HG03342 (cell line): ENCODE measurements at regions not wholly inside any gene's neighbourhood (a gene's known extent, or its start where the extent isn't known, plus 50 kb on each side); places are given as distances from the start of the nearest gene placed in this dataset.
"Not testable (repeated sequence)": the region's sequence is repeated elsewhere in the genome, so short reads cannot be mapped to it uniquely, and the experiment has no call there.

ENCODE experiments used
- ATAC-seq: cut with Tn5 transposase; IDR thresholded peaks from one replicate; pipeline ENCODE4 v1.9.1; 2021; ENCODE audit warnings: mild to moderate bottlenecking, moderate library complexity; ENCODE audit not compliant: unreplicated experiment

DNA sequence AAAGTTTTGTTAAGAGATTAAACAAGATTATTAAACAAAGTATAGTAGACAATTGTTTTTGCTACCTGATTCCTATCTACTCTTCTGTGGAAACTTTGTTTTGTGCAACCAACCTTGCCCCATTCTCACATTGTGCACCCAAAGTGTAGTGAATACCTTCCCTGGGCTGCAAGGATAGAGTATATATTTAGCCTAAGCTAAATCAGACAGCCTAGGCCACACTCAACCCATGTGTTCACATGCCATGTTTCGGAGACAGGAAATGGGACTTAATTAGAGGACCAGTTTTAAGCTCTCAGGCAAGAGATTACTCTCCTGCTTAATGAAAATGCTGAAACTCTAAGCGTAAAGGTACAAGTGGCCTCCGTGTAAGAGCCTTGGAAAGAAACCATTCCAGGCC is 734.9 kb upstream of the USP15 start:
- ATAC-seq = no peak

DNA sequence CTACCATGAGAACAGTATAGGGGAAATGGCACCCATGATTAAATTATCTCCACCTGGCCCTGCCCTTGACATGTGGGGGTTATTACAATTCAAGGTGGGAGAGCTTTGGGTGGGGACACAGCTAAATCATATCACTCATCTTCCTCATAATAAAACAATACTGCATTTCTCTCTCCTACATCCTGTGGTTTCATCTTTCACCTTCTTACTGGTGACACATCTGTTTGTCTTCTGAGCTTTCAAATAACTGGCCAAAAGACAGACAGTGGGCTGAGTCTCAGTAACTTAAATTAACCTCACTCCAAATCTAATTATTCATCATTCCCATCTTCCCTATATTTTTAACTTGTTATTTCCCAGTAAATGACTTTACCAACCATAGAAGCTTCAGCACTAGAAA is 729.7 kb upstream of the USP15 start:
- ATAC-seq = no peak

DNA sequence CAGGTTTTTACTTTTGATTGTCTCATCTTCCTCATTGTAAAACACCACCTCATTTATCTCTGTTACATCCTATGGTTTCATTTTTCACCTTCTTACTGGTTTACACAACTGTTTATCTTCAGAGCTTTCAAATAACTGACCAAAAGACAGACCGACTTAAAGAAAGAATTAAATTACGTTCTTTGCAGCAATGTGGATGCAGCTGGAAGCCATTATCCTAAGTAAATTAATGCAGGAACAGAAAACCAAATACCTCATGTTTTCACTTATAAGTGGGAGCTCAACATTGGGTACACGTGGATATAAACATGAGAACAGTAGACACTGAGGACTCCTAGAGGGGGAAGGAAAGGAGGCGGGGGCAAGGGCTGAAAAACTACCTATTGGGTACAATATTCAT is 729.0 kb upstream of the USP15 start:
- no peak for ATAC-seq

DNA sequence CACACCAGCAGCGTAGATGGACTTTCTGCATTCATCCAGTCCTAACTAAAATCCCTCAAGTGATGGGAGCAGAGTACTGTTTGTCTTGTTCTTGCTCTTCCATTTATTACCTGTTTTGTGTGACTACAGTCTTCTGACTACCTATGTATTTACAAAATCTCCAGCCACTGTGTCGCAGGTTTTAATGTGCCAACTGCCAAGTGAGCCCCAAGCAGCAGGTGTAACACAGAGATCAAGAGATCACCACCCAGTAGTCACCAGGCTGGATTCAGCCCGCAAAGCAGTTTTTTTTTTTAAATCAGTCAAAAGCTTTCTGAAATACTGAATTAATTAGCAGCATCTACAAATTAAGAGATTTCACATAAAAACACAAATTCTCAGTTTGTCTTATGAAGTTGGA is 724.1 kb upstream of the USP15 start:
- ATAC-seq = no peak

DNA sequence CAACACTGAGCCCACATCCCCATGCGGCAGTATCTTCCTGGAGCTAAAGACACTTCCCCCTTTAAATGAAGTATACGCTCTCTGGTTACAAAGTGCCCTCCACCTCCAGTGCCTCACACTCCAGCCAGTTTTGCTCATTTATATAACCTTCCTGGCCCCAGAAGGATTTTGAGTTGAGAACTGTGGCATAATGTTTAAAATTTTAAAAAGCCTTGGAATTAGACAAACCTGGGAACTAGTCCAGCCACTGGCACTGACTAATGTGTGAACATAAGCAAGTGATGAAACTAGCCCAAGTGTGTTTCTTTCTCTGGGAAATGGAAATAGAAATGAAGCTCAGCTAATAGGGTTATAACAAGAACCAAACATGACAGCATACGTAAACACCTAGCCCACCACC is 723.7 kb upstream of the USP15 start:
- ATAC-seq = no peak

DNA sequence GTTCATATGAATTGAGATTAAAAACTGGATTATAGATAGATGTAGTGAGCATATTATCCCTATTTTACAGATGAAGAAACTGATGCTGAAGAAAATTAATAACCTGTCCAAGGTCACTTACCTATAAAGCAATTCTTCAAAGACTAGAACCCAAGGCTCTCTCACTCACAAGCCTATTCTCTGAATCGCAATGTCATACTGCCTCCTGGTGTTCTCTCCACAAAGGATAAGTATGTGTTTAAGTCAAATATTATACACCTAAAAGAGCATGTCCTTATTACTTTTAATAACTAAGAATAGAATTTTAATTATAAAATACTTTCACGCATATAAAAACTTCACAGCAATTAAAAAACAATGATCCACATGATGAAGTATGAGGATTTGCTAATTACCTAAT is 721.3 kb upstream of the USP15 start:
- ATAC-seq = no peak

DNA sequence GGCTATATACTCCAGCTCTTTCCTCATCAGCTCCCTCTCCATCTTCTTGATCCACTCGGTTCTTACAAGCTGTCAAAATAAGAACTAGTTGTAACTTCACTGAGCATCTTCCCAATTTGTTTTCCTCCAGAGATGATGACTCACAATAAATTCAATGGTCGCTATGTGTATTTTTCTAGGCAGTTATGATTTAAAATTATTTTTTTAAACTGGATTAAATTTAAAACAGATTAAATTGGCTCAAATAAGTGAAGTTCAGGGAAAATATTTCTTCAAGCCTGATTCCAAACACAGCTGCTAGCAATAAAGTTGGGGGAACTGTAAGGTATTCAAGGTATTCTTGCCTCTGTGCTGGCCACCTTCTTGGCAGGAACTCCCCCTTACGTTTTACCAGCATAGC is 717.7 kb upstream of the USP15 start:
- no peak for ATAC-seq

DNA sequence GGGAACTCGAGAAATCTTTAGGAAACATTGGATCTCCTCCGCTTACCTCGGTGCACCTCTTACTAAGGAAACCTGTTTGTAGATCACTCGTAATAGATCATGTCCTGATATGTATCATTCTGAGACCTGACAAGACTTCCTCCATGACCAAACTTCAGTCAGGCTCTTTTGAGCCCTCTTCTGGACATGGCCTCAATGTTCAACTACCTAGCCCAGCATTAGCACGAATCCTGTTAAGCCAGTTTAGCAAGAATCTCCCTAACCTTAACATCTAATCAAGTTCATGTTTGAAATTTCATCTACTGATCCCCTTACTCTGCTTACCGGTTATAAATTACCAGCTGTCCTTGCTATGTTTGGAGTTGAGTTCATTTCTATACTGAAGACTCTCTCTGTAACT is 713.9 kb upstream of the USP15 start:
- no peak for ATAC-seq

DNA sequence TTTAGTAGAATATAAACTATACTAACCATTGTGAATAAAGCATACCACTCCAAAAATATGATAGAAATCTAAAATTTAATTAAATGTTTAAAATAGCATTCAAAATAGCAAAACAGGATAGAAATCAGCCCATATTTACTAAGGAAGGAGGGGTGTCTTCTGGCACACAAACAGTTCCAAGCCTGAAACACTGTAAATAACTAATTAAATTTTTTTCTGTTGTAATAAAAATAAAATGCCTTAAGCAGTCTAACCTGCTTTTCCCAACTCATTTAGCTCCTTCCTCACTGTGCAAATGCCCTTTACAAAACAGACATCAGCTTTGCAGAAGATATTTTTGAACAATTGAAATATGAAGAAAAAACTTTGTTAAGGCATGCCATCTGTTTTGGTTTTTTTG is 707.1 kb upstream of the USP15 start:
- ATAC-seq = no peak

DNA sequence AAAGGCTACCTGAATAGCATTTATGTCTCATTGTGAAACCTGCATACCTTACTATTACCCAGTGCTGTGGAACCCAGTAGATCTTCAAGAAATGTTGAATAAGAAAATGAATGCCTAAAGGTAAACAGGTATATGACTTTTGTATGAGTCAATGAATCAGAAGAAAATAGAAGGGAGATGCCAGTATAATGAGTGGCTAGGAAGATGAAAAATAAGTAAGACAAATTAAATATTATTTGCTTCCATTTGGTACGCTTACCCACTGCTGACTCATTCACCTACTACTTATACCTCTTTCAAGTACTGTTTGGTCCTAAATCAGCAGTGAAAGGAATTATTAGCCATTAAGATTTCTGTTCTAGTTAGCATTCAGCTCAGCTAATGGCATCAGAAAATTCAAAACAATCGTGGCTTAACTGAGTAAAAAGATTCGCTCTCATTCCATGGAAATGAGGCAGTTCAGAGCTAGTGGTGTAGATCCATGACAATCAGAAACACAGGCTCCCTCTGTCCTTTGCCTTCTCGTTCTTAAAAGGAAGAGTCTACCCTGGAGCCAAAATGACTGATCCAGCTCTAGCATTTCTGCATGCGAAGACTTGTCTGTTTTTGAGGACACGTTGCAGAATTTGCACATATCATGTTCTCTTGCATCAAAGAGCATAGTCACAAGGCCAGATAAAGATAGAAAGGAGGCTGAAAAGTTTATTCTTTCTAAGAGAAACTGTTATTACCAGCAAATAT is 705.8 kb upstream of the USP15 start:
- no peak for ATAC-seq

DNA sequence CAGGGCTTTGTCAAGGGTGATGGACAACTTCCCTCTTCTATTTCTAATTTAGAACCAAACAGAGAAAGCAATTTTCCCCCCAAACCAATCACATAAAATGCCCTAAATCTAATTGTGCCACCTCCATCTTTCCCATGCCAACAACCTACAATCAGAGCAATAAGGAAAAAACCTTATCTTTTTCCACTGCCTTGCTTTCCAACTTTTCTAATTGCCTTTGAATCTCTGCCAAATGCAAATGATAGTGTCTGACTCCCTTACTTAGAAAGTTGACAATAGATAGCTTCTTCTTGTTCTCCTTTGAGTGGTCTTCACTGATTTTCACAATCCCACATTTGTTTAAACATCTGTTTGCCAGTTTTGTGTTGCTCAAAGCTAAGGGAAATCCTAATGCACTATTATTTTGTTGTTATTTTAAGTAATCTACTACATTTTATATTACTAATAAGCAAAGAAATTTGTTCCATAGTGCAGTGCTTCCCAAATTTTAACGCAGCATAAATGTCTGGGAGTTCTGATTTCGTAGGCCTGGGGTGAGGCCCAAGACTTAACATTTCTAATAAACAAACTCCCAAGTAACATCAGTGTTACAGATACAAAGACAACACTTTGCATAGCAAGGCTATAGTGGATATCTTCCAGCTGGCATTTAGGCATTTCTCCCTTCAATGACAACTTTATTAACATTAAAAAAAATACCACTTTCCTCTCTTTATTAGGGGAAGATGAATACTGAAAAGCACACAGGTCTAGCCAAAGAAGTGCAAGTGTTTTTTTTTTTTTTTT is 696.3 kb upstream of the USP15 start:
- ATAC-seq = no peak

DNA sequence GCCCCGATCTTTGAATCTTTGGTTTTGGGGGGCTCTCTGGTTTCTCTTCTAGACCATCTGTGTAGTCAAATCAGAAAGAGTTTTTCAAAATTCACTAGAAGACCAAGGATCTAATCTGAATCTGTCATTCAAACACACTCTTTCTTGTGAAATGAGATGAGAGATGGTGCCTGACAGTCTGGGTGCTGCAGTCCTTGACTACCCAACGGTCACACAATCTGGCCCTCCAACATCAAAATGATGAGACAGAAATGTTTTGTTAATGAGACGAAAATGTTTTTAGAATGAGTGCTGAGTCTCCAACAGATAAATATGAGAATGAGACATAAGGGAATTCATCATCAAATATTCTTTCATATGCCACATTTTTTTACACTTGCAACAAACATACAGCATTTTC is 695.7 kb upstream of the USP15 start:
- no peak for ATAC-seq

DNA sequence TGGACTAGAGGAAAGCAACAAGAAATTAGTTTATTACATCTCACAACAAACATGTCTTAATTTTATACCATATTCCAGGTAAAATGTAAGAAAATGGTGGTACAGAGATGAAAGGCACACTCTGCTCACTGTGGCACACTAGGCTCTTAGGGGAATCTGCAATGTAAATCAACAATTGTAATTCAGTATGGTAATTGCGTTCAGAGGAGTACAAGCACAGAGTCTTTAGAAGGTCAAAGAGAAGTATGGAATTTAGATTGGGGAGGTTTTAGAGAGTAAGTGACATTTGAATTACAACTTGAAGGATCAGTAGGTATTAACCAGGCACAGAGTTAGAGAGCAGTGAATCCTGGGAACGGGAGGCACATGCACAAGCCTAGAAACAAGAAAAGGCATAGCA is 694.0 kb upstream of the USP15 start:
- no peak for ATAC-seq

DNA sequence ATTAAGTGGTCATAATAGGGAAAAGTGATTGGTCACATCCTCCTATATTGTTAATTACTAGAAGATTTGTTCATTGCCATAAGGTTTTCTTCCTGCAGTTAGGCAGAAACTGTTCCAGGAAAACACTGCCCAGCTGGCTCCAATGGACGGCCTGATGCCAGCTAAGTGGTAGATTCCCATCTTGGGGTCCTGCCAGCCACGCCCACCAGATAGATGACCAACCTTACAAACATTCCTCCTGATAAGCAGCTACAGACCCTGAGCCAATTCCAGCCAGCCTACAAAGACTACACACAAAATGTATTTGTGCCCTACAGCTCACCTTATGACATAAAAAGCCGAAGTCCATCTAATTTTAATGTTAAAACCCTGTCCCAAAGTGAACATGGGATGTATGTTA is 685.9 kb upstream of the USP15 start:
- ATAC-seq = no peak

DNA sequence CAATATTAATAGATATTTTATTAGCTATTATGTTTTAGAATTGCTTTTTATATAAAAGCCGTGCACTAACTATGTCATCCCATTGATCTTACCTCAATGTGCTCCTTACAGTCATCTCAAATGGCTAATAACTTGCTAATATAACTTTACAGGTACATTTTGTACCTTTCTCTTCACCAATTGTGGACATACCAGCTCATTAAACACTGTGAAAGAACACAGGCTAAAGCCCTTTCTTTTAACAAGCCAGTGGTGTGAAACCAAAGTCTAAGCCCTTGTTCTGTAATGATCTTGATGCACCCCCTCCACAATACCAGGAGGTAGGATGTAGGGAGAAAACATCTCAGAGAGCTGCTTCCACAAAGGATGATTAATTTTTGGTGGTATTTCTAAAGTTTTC is 675.3 kb upstream of the USP15 start:
- ATAC-seq = no peak

DNA sequence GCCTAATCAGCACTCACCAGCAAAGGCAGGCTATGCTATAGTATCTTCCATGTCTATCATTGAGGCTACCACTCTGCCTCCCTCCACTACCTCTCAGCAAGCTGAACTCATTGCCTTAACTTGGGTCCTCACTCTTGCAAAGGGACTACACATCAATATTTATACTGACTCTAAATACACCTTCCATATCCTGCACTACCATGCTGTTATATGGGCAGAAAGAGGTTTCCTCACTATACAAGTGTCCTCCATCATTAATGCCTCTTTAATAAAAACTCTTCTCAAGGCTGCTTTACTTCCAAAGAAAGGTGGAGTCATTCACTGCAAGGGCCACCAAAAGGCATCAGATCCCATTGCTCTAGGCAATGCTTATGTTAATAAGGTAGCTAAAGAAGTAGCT is 669.3 kb upstream of the USP15 start:
- ATAC-seq = not testable (repeated sequence)

DNA sequence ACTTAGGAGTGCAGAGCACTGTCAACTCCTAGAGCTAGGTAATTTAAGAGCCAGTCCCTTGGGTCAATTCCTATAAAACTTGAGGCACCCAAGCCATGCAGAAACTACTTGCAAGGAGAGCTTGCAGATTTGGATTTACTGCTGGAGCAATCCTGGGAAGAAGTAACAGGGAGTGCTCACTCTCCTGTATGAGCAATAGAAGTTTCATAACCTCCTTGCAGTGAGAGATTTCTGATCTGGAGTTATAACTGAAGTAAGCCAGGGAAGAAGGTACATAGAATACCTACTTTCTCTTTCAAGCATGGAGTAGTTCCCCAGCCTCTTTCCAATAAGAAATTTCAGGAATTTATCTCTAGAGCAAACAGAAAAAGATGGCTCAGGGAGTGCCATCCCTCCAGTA is 650.1 kb upstream of the USP15 start:
- ATAC-seq = no peak

DNA sequence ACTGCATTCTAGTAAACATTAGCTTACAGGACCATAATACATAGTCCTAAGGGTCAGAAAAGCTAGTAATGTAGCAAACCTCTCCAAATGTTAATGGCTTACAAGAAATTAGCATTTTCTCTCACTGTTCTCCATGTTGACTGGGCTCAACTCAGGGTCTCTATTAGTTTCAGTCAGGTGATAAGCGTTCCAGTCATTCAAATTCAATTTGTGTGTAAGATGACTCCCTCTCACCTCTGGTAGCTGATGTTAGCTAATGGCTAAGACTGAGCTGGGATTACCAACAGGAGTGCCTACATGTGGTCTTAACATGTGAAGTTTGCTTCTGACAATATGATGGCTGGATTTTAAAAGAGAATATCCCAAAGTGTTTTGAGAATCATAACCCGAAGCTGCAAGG is 630.5 kb upstream of the USP15 start:
- ATAC-seq = no peak

DNA sequence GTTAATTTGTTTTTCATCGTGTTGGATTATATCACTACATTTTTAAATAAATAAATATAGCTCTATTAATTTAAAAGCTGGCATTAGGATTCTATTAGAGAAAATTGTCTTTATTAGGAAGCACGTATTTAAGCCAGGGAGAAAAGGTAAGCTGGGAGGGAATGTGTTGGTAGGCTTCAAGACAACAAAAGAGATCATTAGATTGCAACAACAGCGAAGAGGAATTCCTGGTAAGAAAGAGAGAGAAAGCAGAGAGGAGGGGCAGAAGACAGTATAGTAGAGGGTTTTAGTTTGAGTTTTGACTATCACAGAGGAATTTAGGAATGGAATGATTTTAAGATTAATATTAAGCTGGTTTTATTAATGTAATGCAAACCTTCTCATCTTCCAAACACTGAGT is 613.6 kb upstream of the USP15 start:
- ATAC-seq = no peak

DNA sequence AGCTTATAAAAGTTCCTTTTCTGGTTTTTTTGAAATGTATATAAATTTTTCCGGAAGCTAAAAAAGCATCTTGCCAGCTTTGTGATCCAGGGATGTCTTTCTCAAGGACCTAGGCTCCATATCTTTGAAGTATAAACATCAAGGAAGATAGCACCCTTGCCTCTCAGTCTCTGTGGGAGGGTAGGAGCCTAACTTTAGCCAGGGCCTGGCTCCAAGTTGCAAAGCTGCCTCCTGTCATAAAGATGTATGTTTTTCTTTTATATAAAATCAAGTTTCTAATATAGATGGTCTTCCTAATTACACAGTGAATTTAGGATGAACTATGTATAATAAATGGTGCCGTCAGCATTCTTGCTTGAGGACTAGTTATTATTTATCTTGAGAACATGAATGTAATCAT is 612.6 kb upstream of the USP15 start:
- ATAC-seq = no peak

DNA sequence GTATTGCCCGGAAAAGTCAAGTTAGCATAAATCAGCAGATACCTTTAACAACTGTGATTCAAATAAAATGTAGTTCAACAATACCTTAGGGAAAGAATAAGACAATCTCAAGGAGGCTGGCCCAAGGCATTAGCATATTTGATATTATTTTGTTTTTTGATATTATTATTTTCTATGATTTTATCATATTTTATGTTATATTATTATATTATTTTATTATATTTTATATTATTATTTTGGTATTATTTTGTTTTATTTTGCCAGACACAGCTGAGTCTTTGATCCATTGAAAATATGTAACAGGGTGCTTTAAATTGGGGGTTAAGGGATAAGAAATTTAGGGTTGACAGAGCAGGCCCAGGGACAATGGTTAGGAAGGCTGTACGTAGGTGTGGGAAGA is 607.9 kb upstream of the USP15 start:
- no peak for ATAC-seq

DNA sequence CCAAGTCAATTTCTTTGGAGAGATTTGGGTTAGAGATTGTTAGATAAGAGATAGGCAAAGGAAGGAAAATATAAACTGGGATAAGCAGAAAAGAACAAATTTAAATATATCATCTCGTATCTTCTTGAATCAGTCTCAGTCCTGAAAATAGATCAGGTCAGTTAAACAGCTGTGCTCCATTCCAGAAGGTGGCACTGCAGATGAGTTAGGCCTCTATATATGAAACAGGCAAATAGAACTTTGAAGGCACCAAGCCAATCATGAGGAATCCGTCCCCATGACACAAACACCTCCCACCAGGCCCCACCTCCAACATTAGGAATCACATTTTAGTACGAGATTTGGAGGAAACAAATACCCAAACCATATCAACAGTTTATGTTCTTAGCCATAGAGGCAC is 605.5 kb upstream of the USP15 start:
- ATAC-seq = no peak

DNA sequence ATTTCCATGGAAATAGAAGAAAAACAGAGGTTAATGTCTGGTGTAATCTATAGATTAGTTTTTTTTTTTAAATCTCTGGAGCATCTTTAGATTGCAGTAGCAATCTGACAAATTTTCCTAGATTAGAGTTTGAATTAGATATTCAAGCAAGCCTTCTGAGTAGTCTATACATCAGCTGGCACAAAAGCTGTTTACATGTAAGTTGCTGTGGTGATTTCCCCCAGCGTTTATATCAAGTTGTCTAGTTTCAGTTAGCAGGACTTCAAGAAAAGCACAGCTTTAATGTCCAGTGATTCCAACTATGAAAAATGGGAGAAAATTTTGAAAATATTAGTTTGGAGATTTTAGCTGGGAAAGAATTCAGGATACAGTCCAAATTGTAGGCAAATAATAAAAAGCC is 605.0 kb upstream of the USP15 start:
- ATAC-seq = no peak
